Testis (tissue), 2 donors: ENCODE measurements at regions not wholly inside any gene's neighbourhood (a gene's known extent, or its start where the extent isn't known, plus 50 kb on each side); places are given as distances from the start of the nearest gene placed in this dataset.
"Not testable (repeated sequence)": the region's sequence is repeated elsewhere in the genome, so short reads cannot be mapped to it uniquely, and the experiment has no call there.

Source experiments
- DNase-seq: peaks from one replicate; pipeline ENCODE4 v3.0.0-alpha.2; 2019
- H3K27ac ChIP-seq, 2 donors: fragments of 200-600 bp; sonication (generic); one replicate each; pipeline ENCODE4 v1.5.1; 2019
- H3K27me3 ChIP-seq: fragments of 200-600 bp; sonication (generic); one replicate; pipeline ENCODE4 v1.5.1; 2019
- H3K36me3 ChIP-seq: fragments of 200-600 bp; sonication (generic); one replicate; pipeline ENCODE4 v1.5.1; 2017; ENCODE audit warnings: low read depth; ENCODE audit errors: missing control alignments
- H3K4me1 ChIP-seq: fragments of 200-600 bp; sonication (generic); one replicate; pipeline ENCODE4 v1.5.1; 2019
- H3K4me3 ChIP-seq, 2 donors: fragments of 200-600 bp; sonication (generic); one replicate each; pipeline ENCODE4 v1.5.1; 2017 to 2019
- H3K9me3 ChIP-seq: fragments of 200-600 bp; sonication (generic); one replicate; pipeline ENCODE4 v1.5.1; 2017
- CTCF ChIP-seq, 3 experiments: fragments of 450-650 bp in 2 of 3; fragments of 200-600 bp in 1 of 3; sonication (generic) in 1 of 3; IDR thresholded peaks; one replicate each; pipeline ENCODE4 v1.5.1; 2016 to 2019; ENCODE audit warnings: antibody characterized with exemption in 3 of 3, mild to moderate bottlenecking in 2 of 3, moderate library complexity in 1 of 3
- POLR2A ChIP-seq: fragments of 450-650 bp; IDR thresholded peaks from one replicate; pipeline ENCODE4 v1.6.1; 2017; ENCODE audit warnings: antibody characterized with exemption, mild to moderate bottlenecking, moderate library complexity
- WGBS, 2 donors: methylation state at CpG; one replicate each; pipeline ENCODE4 v1.1.5; 2018; 5-methylcytosine and 5-hydroxymethylcytosine counted together
- intact Hi-C: fragments of 100-400 bp; cut with DNase I; formaldehyde crosslinking; loops from one replicate; pipeline ENCODE4 v1.15.1; 2023; ENCODE audit warnings: low total_unique reads

- no peaks in the 10 kb centered on the region for H3K9me3 ChIP-seq
- no peak overlapping the region for H3K4me3 ChIP-seq
- WGBS, 2 donors = 49 to 55% methylated on average over 6 of the region's 6 CpGs
- TF ChIP-seq CTCF (IDR thresholded peaks at IDR 0.05) (no peak), POLR2A (no peak)
- no peaks in the 10 kb centered on the region for H3K4me1 ChIP-seq
- no peak overlapping the region for H3K27ac ChIP-seq
- H3K36me3 ChIP-seq = no peaks in the 10 kb centered on the region
- no peaks in the 10 kb centered on the region for H3K27me3 ChIP-seq
- intact Hi-C loops = no loop called here
- DNase-seq = no peak
Measured at GRCh38 chr21:15472108-15473040, 257.4 kb upstream of the USP25 start.

DNA sequence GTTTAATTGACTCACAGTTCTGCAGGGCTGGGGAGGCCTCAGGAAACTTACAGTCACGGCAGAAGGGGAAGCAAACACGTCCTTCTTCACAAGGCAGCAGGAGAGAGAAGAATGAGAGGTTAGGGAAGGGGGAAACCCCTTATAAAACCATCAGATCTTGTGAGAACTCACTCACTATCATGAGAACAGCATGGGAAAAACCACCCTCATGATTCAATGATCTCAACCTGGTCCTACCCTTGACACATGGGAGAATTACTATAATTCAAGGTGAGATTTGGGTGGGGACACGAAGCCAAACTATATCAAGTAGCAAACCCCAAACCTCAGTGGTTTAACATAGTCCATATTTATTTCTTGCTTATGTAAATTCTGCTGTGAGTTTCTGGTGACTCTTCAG, 252.0 kb upstream of the USP25 start:
- WGBS, 2 donors = 89 to 98% methylated on average over 3 of the region's 3 CpGs
- intact Hi-C loops, H3K9me3 ChIP-seq: not testable (repeated sequence)

DNA sequence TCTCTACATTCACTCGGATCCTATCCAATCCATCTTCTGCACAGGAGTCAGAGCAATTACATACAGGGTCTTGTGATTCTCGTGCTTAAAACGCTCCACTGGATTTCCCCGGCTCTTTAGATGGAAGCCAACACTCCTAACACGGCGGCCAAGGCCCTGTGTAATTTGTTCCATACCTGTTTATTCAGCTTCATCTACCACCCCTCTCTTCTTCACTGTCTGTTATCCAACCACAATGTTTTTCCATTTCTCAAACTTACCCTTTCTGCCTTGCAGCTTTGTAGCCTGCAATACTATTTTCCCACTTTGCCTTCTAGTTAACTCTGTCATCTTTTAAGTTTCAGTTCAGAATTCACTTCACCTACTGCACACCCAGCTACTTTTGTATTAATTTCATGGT, 249.6 kb upstream of the USP25 start:
- H3K36me3 ChIP-seq = no peaks in the 10 kb centered on the region
- 93% methylated on average over 6 of the region's 6 CpGs for WGBS, 2 donors
- TF ChIP-seq POLR2A = no peak
- no peak for TF ChIP-seq CTCF (IDR thresholded peaks at IDR 0.05)
- no peak overlapping the region for H3K4me3 ChIP-seq
- no peaks in the 10 kb centered on the region for H3K9me3 ChIP-seq
- intact Hi-C loops = no loop called here
- H3K27me3 ChIP-seq = no peaks in the 10 kb centered on the region
- no peak overlapping the region for H3K27ac ChIP-seq
- no peak for DNase-seq
- H3K4me1 ChIP-seq = no peaks in the 10 kb centered on the region

More for the DNA sequence above, 252.0 kb upstream of the USP25 start:
- H3K4me3 ChIP-seq, H3K36me3 ChIP-seq, H3K27me3 ChIP-seq, H3K4me1 ChIP-seq, H3K27ac ChIP-seq, DNase-seq: not testable (repeated sequence)

GRCh38 chr21:15483138-15483780, 246.5 kb upstream of the USP25 start:
- intact Hi-C loops = no loop called here

More at GRCh38 chr21:15483138-15483780, 246.5 kb upstream of the USP25 start:
- Histone ChIP-seq H3K27ac (no peak overlapping the region), H3K4me3 (no peak overlapping the region), H3K36me3 (no peaks in the 10 kb centered on the region), H3K9me3 (no peaks in the 10 kb centered on the region), H3K27me3 (no peaks in the 10 kb centered on the region), H3K4me1 (no peaks in the 10 kb centered on the region)
- TF ChIP-seq POLR2A = no peak
- peak; percentile 86 to 90 (median 88) for TF ChIP-seq CTCF (IDR thresholded peaks at IDR 0.05)
- 13% methylated on average over 8 of the region's 8 CpGs for WGBS, 2 donors
- peak; percentile 96 for DNase-seq
